ENCODE measurements at regions not wholly inside any gene's neighbourhood (a gene's known extent, or its start where the extent isn't known, plus 50 kb on each side); places are given as distances from the start of the nearest gene placed in this dataset.
A peak's percentile ranks its signal among the peaks of the same experiment; 100 is the strongest.
"Not testable (repeated sequence)": the region's sequence is repeated elsewhere in the genome, so short reads cannot be mapped to it uniquely, and the experiment has no call there.

GRCh38 chr2:217006217-217006616 lies 146.4 kb upstream of the TNP1 start:
- DNase-seq: no peak

GRCh38 chr2:217004656-217005055 lies 144.8 kb upstream of the TNP1 start:
- no peak for DNase-seq

GRCh38 chr2:217001740-217002139 lies 141.9 kb upstream of the TNP1 start:
- no peak for DNase-seq

GRCh38 chr2:217000406-217000805 lies 140.5 kb upstream of the TNP1 start:
- no peak for DNase-seq

GRCh38 chr2:216996279-216996845 lies 136.5 kb upstream of the TNP1 start:
- no peak for DNase-seq

- DNase-seq: no peak
These were observed 134.5 kb upstream of the TNP1 start for GRCh38 chr2:216994353-216994854.

GRCh38 chr2:216992056-216992675 lies 132.3 kb upstream of the TNP1 start:
- DNase-seq: peak; percentile 52

GRCh38 chr2:216991563-216991962 lies 131.7 kb upstream of the TNP1 start:
- DNase-seq: peak; percentile 48

GRCh38 chr2:216989340-216990129 lies 129.7 kb upstream of the TNP1 start:
- DNase-seq: peak; percentile 17

- DNase-seq: peak; percentile 27
These were observed 127.5 kb upstream of the TNP1 start for GRCh38 chr2:216987252-216987821.

- DNase-seq: no peak
These were observed 125.8 kb upstream of the TNP1 start for GRCh38 chr2:216985658-216986141.

- no peak for DNase-seq
These were observed 125.1 kb upstream of the TNP1 start for GRCh38 chr2:216984937-216985336.

- not testable (repeated sequence) for DNase-seq
These were observed 122.1 kb upstream of the TNP1 start for GRCh38 chr2:216981951-216982350.

- DNase-seq: not testable (repeated sequence)
These were observed 120.6 kb upstream of the TNP1 start for GRCh38 chr2:216980510-216980909.

- DNase-seq: no peak
These were observed 114.7 kb upstream of the TNP1 start for GRCh38 chr2:216974321-216975302.

- DNase-seq: no peak
These were observed 111.7 kb upstream of the TNP1 start for GRCh38 chr2:216971593-216971992.

- no peak for DNase-seq
These were observed 110.6 kb upstream of the TNP1 start for GRCh38 chr2:216970359-216970915.

GRCh38 chr2:216967889-216968288 lies 108.0 kb upstream of the TNP1 start:
- no peak for DNase-seq

- DNase-seq: no peak
These were observed 100.9 kb upstream of the TNP1 start for GRCh38 chr2:216960671-216961268.

GRCh38 chr2:216959433-216959832 lies 99.6 kb upstream of the TNP1 start:
- no peak for DNase-seq

- no peak for DNase-seq
These were observed 97.1 kb upstream of the TNP1 start for GRCh38 chr2:216956820-216957493.

Measured in fibroblast of skin of right quadriceps (primary cell).